Cardiac muscle cell (in vitro differentiated cells and primary cell): ENCODE measurements at regions not wholly inside any gene's neighbourhood (a gene's known extent, or its start where the extent isn't known, plus 50 kb on each side); places are given as distances from the start of the nearest gene placed in this dataset.

Experiments
- DNase-seq, 2 donors: peaks; one replicate each; pipeline versions ENCODE4 v3.0.0 to v3.0.0-alpha.2; 2010 to 2017; ENCODE audit warnings: low read depth in 1 of 2, low spot score in 1 of 2
- H3K27ac ChIP-seq: fragments of 200-600 bp; sonication (generic); 2 replicates; pipeline ENCODE4 v1.5.1; 2016
- H3K27me3 ChIP-seq: fragments of 200-600 bp; sonication (generic); 2 replicates; pipeline ENCODE4 v1.6.0; 2016; ENCODE audit warnings: control low read depth
- H3K36me3 ChIP-seq: fragments of 200-600 bp; sonication (generic); 2 replicates; pipeline ENCODE4 v1.5.1; 2016; ENCODE audit warnings: control low read depth
- H3K4me1 ChIP-seq: fragments of 200-600 bp; sonication (generic); 2 replicates; pipeline ENCODE4 v1.8.1; 2017; ENCODE audit warnings: low read depth, mild to moderate bottlenecking, mixed run types
- H3K4me3 ChIP-seq: fragments of 200-600 bp; sonication (generic); 2 replicates; pipeline ENCODE4 v1.5.1; 2016; ENCODE audit warnings: mild to moderate bottlenecking
- H3K9me3 ChIP-seq: fragments of 200-600 bp; sonication (generic); 2 replicates; pipeline ENCODE4 v1.5.1; 2017; ENCODE audit warnings: low read depth, mild to moderate bottlenecking, control low read depth
- TF ChIP-seq, protein P1 (sequence below): IDR thresholded peaks from 2 replicates; pipeline ENCODE4 v1.5.1; 2012; ENCODE audit warnings: low read depth, mild to moderate bottlenecking, low read length

DNA sequence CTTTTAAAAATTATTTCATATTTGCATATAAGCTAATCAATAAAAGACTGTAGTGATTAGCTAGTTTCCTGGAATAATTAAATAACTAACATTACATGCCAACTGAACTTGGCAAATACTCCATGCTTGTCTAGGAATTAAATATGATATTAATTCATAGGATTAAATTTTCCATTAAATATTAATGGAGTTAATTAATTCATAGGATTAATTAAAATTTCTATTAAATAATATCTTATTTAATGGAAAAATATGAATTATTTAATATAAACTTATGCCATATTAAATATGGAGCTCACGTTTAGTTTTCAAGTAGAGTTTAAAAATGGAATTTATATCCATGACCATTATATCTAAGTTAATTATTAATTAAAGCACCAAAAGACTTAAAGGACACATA lies 517.8 kb upstream of the DAB2 start:
- Histone ChIP-seq H3K27me3 (no peaks in the 10 kb centered on the region), H3K9me3 (no peaks in the 10 kb centered on the region), H3K36me3 (no peaks in the 10 kb centered on the region), H3K4me3 (no peak overlapping the region), H3K4me1 (no peaks in the 10 kb centered on the region), H3K27ac (no peak overlapping the region)
- no peak for DNase-seq
- TF ChIP-seq, protein P1, sequence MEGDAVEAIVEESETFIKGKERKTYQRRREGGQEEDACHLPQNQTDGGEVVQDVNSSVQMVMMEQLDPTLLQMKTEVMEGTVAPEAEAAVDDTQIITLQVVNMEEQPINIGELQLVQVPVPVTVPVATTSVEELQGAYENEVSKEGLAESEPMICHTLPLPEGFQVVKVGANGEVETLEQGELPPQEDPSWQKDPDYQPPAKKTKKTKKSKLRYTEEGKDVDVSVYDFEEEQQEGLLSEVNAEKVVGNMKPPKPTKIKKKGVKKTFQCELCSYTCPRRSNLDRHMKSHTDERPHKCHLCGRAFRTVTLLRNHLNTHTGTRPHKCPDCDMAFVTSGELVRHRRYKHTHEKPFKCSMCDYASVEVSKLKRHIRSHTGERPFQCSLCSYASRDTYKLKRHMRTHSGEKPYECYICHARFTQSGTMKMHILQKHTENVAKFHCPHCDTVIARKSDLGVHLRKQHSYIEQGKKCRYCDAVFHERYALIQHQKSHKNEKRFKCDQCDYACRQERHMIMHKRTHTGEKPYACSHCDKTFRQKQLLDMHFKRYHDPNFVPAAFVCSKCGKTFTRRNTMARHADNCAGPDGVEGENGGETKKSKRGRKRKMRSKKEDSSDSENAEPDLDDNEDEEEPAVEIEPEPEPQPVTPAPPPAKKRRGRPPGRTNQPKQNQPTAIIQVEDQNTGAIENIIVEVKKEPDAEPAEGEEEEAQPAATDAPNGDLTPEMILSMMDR: no peak

DNA sequence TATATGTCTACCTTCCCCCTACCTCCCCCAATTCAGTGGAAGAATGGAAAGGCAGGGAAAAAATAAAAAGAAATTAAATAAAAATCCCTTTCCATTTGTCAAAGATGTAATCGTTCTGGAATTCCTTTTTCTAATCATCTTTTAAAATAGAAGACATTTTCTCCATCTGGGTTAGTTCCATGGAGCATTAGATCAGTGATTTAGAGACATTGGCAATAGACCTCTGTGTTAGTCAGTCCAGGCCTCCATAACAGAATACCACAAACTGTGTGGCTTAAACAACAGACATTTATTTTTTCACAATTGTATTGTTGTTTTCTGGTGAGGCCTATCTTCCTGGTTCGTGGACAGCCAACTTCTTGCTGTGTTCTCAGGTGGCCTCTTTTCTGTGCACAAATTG lies 516.6 kb upstream of the DAB2 start:
- Histone ChIP-seq H3K36me3 (no peaks in the 10 kb centered on the region), H3K4me3 (no peak overlapping the region), H3K9me3 (no peaks in the 10 kb centered on the region), H3K27me3 (no peaks in the 10 kb centered on the region), H3K27ac (no peak overlapping the region), H3K4me1 (no peaks in the 10 kb centered on the region)
- TF ChIP-seq, protein P1: no peak
- no peak for DNase-seq

DNA sequence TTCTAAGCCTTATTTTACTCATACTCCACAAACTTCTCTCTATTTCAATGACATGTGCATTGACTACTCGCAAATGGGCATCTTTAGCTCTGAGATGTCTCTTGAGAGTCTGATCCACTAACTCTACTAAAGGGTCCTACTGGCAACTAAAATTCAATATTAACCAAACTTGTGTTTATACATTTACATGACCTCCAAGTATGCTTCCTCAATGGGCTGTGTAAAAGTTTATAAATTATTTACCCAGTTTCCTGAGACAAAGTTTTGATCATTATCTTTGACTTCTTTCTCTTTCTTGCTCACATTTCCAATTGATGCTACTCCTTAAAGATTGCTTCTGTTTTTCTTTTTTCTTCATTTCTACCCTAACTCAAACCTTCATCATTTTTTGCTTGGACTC lies 510.1 kb upstream of the DAB2 start:
- Histone ChIP-seq H3K27me3 (no peaks in the 10 kb centered on the region), H3K27ac (no peak overlapping the region), H3K36me3 (no peaks in the 10 kb centered on the region), H3K9me3 (no peaks in the 10 kb centered on the region), H3K4me1 (no peaks in the 10 kb centered on the region), H3K4me3 (no peak overlapping the region)
- TF ChIP-seq, protein P1: no peak
- no peak for DNase-seq

DNA sequence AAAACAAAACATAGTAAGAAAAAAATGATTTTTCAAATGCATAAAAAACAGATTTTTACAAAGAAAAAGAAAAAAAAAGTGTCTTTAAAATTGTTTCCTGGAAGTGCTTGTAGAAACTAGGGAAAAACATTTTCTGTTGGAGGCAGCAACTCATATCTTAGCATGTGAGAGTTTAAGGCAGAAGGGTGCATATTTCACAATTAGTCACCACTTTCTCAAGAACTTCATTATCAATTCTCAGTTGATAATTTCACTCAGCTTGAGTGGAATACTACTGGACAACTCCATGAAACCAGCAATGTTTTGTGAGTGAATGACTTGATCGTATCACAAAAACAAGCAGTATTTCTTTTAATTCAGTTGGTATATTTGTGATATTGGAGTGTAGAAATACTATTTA lies 508.3 kb upstream of the DAB2 start:
- TF ChIP-seq, protein P1: no peak
- H3K4me3 ChIP-seq: no peak overlapping the region
- DNase-seq: peak in 1 of 2 donors; percentile 49
- H3K27ac ChIP-seq: no peak overlapping the region
- no peaks in the 10 kb centered on the region for H3K4me1 ChIP-seq
- H3K9me3 ChIP-seq: no peaks in the 10 kb centered on the region
- no peaks in the 10 kb centered on the region for H3K36me3 ChIP-seq
- H3K27me3 ChIP-seq: no peaks in the 10 kb centered on the region

DNA sequence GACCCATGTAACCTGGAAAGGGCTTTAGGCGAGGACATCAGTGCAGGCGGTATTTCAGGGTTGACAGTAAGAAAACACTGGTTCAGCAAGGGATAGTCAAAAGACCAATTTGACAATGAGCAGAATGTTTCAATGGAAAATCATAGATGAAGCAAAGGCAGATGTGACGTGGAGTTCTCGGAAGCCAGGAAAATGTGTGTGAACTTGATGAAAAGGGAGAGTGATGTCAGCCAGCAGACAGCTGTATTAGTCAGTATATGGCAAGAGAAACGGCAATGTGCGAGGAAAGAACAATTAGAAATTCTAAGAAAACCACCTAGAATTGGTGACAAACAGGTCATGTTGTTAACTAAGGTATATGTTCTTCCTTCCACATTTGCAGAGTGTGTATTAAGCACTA lies 503.9 kb upstream of the DAB2 start:
- Histone ChIP-seq H3K27me3 (no peaks in the 10 kb centered on the region), H3K36me3 (no peaks in the 10 kb centered on the region), H3K4me1 (no peaks in the 10 kb centered on the region), H3K27ac (no peak overlapping the region), H3K9me3 (no peaks in the 10 kb centered on the region), H3K4me3 (no peak overlapping the region)
- TF ChIP-seq, protein P1: no peak
- DNase-seq: peak in 1 of 2 donors; percentile 61

DNA sequence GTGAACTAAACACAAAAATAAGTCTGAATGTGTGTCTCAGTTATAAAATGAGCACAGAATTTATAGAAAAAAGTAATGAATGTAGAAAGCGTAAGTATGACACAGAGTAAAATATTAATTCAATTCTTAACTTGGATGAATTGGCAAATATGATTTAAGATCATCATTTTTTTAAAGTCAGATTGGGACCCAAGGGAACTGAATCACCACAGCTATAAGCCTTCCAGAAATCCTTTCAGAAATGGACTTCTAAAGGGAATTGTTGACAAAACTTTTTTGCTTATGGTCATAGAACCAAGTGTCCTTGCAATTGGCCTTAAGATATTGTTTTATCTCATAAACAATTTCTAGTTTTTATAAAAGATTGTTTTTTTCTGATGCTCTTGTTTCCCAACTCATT lies 495.1 kb upstream of the DAB2 start:
- no peak overlapping the region for H3K4me3 ChIP-seq
- H3K4me1 ChIP-seq: no peaks in the 10 kb centered on the region

More for the DNA sequence above, 495.1 kb upstream of the DAB2 start:
- Histone ChIP-seq H3K27ac (no peak overlapping the region), H3K27me3 (no peaks in the 10 kb centered on the region), H3K9me3 (no peaks in the 10 kb centered on the region), H3K36me3 (no peaks in the 10 kb centered on the region)
- DNase-seq: no peak
- TF ChIP-seq, protein P1: no peak
